ENCODE measurements at regions not wholly inside any gene's neighbourhood (a gene's known extent, or its start where the extent isn't known, plus 50 kb on each side); places are given as distances from the start of the nearest gene placed in this dataset.

DNA sequence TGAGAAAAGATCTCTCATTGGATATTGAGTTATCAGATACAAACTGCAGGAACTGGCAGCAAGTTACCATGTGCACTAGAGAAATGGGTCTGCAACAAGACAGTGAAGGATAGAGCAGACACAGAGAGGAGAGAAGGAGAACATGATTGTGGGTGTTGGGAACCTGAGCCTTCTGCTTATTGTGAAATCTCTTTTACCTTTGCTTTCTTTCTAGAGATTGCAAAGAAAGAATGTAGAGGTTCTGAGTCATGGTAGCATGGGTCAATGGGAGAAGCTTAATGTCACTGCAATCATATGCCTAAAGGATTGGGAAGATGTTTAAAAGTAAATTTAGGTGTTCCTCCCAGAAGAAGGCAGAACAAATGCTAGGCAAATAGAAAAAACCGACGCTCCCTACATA, 821.4 kb downstream of the CCSER2 start:
- TF ChIP-seq, protein P1, sequence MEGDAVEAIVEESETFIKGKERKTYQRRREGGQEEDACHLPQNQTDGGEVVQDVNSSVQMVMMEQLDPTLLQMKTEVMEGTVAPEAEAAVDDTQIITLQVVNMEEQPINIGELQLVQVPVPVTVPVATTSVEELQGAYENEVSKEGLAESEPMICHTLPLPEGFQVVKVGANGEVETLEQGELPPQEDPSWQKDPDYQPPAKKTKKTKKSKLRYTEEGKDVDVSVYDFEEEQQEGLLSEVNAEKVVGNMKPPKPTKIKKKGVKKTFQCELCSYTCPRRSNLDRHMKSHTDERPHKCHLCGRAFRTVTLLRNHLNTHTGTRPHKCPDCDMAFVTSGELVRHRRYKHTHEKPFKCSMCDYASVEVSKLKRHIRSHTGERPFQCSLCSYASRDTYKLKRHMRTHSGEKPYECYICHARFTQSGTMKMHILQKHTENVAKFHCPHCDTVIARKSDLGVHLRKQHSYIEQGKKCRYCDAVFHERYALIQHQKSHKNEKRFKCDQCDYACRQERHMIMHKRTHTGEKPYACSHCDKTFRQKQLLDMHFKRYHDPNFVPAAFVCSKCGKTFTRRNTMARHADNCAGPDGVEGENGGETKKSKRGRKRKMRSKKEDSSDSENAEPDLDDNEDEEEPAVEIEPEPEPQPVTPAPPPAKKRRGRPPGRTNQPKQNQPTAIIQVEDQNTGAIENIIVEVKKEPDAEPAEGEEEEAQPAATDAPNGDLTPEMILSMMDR (IDR thresholded peaks at IDR 0.05), result no peak
- no peak for TF ChIP-seq POLR2A (IDR thresholded peaks at IDR 0.05)

Data from lower leg skin (tissue), 3 donors.